Inflammatory macrophage treated with lipopolysaccharide for 4 hours (primary cell): ENCODE measurements at regions not wholly inside any gene's neighbourhood (a gene's known extent, or its start where the extent isn't known, plus 50 kb on each side); places are given as distances from the start of the nearest gene placed in this dataset.
A peak's percentile ranks its signal among the peaks of the same experiment; 100 is the strongest.

Experiments used
- DNase-seq: peaks from one replicate; pipeline ENCODE4 v3.0.0-alpha.2; 2020

GRCh38 chr4:20614816-20615215 lies 85.4 kb upstream of the PACRGL start:
- DNase-seq, result no peak

DNA sequence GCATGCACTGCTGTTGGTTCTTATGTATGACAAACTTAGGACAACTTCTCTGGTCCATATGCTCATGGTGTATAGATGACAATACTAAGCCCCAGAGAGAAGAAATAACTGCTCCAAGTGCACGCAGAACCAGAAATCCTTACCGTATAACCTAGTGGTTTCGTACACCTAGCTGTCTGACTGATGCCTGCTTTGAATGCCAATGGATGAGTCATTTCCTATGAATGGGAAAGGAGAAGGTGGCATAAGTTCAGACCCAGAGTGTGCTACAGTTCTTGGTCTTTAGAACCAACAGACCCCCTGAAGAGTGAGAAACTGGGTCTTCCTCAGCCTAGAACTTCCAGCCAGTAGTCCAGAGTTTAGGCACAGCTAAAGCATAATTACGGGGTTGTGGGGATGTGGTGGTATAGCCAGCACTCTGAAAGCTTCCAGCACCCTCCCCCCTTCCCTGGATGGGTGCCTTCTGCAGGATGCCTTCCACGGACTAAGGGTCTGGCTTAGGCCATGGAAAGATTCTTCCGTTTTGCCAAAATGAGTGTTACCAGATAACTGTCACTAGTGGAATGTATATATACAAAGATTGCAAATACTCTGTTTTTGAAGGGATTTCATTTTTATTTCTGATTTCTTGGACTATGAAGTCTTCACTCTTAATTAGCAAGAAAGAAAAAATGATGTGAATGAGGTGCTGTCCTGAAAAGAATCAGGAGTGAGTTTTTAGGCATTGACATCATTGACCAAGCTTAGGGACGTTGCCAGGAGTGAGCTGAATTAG lies 84.6 kb upstream of the PACRGL start:
- DNase-seq, result no peak

DNA sequence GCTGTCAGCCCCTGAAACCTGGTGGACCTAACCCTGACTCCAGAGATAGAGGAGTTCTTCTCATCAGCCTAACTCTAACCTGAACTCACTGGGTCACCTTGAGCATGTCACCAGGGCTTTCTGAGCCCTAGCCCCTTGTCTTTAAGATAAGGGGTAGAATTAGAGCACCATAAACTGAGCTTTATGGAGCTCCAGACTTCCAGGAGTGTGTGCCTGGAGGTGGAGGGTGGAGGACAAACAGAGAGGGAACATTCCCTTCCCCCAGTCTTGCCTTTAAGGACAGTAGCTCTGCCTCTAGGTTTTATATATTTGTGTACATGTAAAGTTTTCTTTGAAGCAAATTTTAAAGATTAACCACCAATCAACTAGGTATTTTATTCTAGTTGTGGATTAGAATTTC lies 83.9 kb upstream of the PACRGL start:
- no peak for DNase-seq

DNA sequence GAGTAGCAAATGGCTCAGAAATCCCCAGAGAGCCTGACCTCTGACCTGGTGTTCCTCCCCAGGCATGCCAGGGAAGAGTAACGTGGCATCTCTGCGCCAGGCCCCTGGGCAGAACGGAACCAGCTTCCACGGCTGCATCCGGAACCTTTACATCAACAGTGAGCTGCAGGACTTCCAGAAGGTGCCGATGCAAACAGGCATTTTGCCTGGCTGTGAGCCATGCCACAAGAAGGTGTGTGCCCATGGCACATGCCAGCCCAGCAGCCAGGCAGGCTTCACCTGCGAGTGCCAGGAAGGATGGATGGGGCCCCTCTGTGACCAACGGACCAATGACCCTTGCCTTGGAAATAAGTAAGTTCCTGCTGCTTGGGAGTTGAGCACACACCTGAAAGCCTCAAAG lies 83.4 kb upstream of the PACRGL start:
- DNase-seq, result no peak

- DNase-seq, result peak; percentile 70
These were observed 82.4 kb upstream of the PACRGL start for GRCh38 chr4:20617678-20618396.

GRCh38 chr4:20618731-20619130 lies 81.5 kb upstream of the PACRGL start:
- no peak for DNase-seq

- peak; percentile 54 for DNase-seq
These were observed 78.8 kb upstream of the PACRGL start for GRCh38 chr4:20621476-20621875.

DNA sequence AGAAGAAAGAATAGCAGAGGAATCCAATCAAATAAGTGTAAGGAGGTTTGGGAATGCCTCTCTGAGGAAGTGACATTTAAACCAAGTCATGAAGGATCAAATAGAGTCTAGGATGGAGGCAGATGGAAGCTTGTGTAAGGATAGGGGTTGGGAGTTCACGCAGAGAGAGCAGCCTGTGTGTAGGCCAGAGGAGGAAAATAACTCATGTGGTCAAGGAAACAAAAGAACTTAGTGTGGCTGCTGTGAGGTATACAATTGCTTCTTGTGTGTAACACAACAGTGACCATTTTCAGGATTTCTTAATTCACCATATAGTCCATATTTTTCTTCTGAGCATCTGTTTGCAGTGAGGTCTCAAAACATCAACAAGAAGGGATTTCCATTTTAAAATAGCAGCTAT lies 77.6 kb upstream of the PACRGL start:
- no peak for DNase-seq

- peak; percentile 40 for DNase-seq
These were observed 76.3 kb upstream of the PACRGL start for GRCh38 chr4:20623939-20624338.

GRCh38 chr4:20624793-20625374 lies 75.4 kb upstream of the PACRGL start:
- no peak for DNase-seq

GRCh38 chr4:20625426-20625825 lies 74.8 kb upstream of the PACRGL start:
- peak; percentile 86 for DNase-seq

GRCh38 chr4:20626326-20627005 lies 73.8 kb upstream of the PACRGL start:
- DNase-seq, result no peak

DNA sequence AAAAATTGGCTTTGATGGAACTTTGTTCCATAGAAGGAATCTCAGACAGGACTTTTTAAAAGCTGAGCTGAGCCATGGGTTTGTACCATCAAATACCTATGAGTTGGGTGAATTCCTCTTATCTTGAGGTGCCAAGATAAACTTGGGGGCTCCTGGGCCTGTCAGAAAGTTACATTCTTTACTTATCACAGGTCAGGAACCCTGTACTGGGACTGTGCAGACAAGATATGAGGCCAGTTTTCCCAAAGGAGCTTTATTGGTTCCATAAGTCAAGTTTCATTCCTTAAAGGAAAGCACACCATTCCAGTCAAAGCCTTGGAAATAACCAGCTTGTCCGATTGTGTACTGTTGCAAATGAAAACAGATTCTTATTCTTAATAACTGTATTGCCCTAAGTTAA lies 72.4 kb upstream of the PACRGL start:
- no peak for DNase-seq

DNA sequence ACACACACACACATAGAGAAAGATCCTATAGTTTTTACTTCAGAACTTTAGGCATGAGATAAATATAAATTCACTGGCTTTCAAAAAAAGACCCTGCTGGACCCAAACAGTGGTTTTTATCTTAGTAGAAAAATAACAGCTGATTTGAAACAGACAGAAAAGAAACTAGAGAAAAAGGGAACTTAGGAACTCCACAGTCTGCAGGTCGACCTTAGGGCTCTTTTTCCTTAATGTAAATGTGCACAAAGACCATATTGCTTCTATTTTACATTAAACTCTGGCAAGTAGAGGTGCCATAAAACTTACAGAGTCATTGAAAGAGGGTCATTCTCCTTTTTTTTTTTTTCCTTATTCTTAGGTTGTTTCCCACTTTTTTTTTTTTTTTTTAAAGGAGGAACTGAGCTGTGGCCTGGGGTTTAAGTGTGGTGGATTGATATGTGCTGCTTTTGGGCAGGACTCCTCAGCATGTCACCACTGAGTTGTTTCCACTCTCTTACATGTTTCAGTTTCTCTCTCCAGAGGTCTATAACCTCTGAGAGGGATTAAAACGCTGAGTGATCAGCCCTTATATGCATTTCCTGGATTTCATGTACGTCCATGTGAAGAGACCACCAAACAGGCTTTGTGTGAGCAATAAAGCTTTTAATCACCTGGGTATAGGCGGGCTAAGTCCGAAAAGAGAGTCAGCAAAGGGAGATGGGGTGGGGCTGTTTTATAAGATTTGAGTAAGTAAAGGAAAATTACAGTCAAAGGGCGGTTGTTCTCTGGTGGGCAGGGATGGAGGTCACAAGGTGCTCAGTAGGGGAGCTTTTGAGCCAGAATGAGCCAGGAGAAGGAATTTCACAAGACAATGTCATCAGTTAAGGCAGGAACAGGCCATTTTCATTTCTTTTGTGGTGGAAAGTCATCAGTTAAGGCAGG lies 70.8 kb upstream of the PACRGL start:
- DNase-seq, result peak; percentile 56

- DNase-seq, result no peak
These were observed 61.4 kb upstream of the PACRGL start for GRCh38 chr4:20638825-20639224.

DNA sequence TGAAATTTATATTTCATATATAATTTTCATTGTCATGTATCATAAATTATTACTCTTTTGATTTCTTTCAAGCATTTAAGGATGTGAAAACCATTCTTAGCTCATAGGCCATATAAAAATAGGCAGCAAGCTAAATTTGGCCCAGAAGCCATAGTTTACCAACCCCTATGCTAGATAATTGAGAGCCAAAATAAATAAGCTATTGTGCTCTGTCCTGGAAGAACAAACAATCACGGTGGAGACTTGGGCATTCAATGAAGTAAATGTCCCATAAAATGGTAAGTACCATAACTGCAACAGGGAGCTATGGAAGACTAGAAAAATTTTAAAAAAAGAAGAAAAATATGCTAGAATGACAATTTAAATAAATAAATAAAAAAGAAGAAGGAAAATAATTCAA lies 60.9 kb upstream of the PACRGL start:
- DNase-seq, result no peak

- DNase-seq, result no peak
These were observed 59.3 kb upstream of the PACRGL start for GRCh38 chr4:20640989-20641388.

- DNase-seq, result peak; percentile 57
These were observed 58.3 kb upstream of the PACRGL start for GRCh38 chr4:20641976-20642375.

- peak; percentile 18 for DNase-seq
These were observed 56.6 kb upstream of the PACRGL start for GRCh38 chr4:20643631-20644030.

- DNase-seq, result no peak
These were observed 55.0 kb upstream of the PACRGL start for GRCh38 chr4:20645236-20645635.

DNA sequence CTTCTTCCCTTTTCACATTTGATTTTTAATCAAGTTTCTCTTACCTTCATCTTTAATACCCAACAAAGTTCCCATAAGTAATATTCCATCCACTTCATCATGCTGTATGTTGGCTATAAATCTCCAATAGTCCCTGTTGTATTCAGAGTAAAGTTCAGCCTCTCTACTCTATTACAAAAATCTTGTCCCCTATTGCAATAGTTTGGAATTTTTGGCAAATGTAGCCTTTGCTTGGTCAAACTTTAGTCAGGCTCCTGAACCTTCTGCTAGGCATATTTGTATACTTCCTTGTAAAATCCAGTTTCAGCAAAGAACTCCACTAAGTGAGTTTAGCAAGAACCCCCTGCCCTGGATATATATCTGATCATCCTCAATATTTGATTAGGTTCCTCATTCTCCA lies 54.0 kb upstream of the PACRGL start:
- peak; percentile 35 for DNase-seq
